HG03439 (cell line): ENCODE measurements at regions not wholly inside any gene's neighbourhood (a gene's known extent, or its start where the extent isn't known, plus 50 kb on each side); places are given as distances from the start of the nearest gene placed in this dataset.
"Not testable (repeated sequence)": the region's sequence is repeated elsewhere in the genome, so short reads cannot be mapped to it uniquely, and the experiment has no call there.

Experiments
- ATAC-seq: cut with Tn5 transposase; IDR thresholded peaks from one replicate; pipeline ENCODE4 v1.9.1; 2021; ENCODE audit warnings: mild to moderate bottlenecking, moderate library complexity; ENCODE audit not compliant: unreplicated experiment

- no peak for ATAC-seq
Measured at GRCh38 chr10:90020506-90020905, 319.1 kb downstream of the KIF20B start.

- no peak for ATAC-seq
Measured at GRCh38 chr10:90023950-90024349, 322.6 kb downstream of the KIF20B start.

- no peak for ATAC-seq
Measured at GRCh38 chr10:90028312-90028711, 326.9 kb downstream of the KIF20B start.

- no peak for ATAC-seq
Measured at GRCh38 chr10:90031776-90032175, 330.4 kb downstream of the KIF20B start.

- ATAC-seq: no peak
Measured at GRCh38 chr10:90032519-90032918, 331.1 kb downstream of the KIF20B start.

GRCh38 chr10:90034862-90035261, 333.5 kb downstream of the KIF20B start:
- ATAC-seq: not testable (repeated sequence)

- ATAC-seq: no peak
Measured at GRCh38 chr10:90041585-90041984, 340.2 kb downstream of the KIF20B start.

- ATAC-seq: no peak
Measured at GRCh38 chr10:90042075-90042474, 340.7 kb downstream of the KIF20B start.

GRCh38 chr10:90047243-90047729, 345.9 kb downstream of the KIF20B start:
- peak; percentile 87 for ATAC-seq

GRCh38 chr10:90051053-90051452, 349.7 kb downstream of the KIF20B start:
- no peak for ATAC-seq

- no peak for ATAC-seq
Measured at GRCh38 chr10:90051474-90051873, 350.1 kb downstream of the KIF20B start.

GRCh38 chr10:90062786-90063185, 361.4 kb downstream of the KIF20B start:
- ATAC-seq: no peak

GRCh38 chr10:90064295-90064694, 362.9 kb downstream of the KIF20B start:
- no peak for ATAC-seq

- ATAC-seq: no peak
Measured at GRCh38 chr10:90066435-90066834, 365.0 kb downstream of the KIF20B start.

GRCh38 chr10:90075995-90076394, 374.6 kb downstream of the KIF20B start:
- ATAC-seq: no peak

GRCh38 chr10:90079819-90080218, 378.4 kb downstream of the KIF20B start:
- no peak for ATAC-seq

GRCh38 chr10:90086606-90087190, 385.3 kb downstream of the KIF20B start:
- not testable (repeated sequence) for ATAC-seq

GRCh38 chr10:90087197-90088023, 386.0 kb downstream of the KIF20B start:
- ATAC-seq: peak; percentile 94

GRCh38 chr10:90088024-90088317, 386.6 kb downstream of the KIF20B start:
- no peak for ATAC-seq

GRCh38 chr10:90089719-90090118, 388.3 kb downstream of the KIF20B start:
- no peak for ATAC-seq

- no peak for ATAC-seq
Measured at GRCh38 chr10:90096196-90096595, 394.8 kb downstream of the KIF20B start.

- not testable (repeated sequence) for ATAC-seq
Measured at GRCh38 chr10:90107581-90107980, 406.2 kb downstream of the KIF20B start.
